ENCODE measurements at regions not wholly inside any gene's neighbourhood (a gene's known extent, or its start where the extent isn't known, plus 50 kb on each side); places are given as distances from the start of the nearest gene placed in this dataset.

GRCh38 chr5:120251898-120252297, 212.2 kb upstream of the PRR16 start:
- no peak for TF ChIP-seq ZFX (IDR thresholded peaks at IDR 0.05)
- TF ChIP-seq CTCF (conservative IDR thresholded peaks at IDR 0.05) = no peak
- no peak overlapping the region for H3K27ac ChIP-seq

GRCh38 chr5:120252839-120253238, 211.3 kb upstream of the PRR16 start:
- TF ChIP-seq ZFX (IDR thresholded peaks at IDR 0.05) (no peak), CTCF (conservative IDR thresholded peaks at IDR 0.05) (no peak)
- H3K27ac ChIP-seq = no peak overlapping the region

- TF ChIP-seq ZFX (IDR thresholded peaks at IDR 0.05) = no peak
- TF ChIP-seq CTCF (conservative IDR thresholded peaks at IDR 0.05) = no peak
- no peak overlapping the region for H3K27ac ChIP-seq
These were observed 209.7 kb upstream of the PRR16 start for GRCh38 chr5:120254385-120254784.

- no peak overlapping the region for H3K27ac ChIP-seq
- TF ChIP-seq ZFX (IDR thresholded peaks at IDR 0.05) (no peak), CTCF (conservative IDR thresholded peaks at IDR 0.05) (no peak)
These were observed 208.9 kb upstream of the PRR16 start for GRCh38 chr5:120255214-120255613.

- no peak overlapping the region for H3K27ac ChIP-seq
- TF ChIP-seq ZFX (IDR thresholded peaks at IDR 0.05) = no peak
- no peak for TF ChIP-seq CTCF (conservative IDR thresholded peaks at IDR 0.05)
These were observed 207.7 kb upstream of the PRR16 start for GRCh38 chr5:120256376-120256775.

- TF ChIP-seq CTCF (conservative IDR thresholded peaks at IDR 0.05) (no peak), ZFX (IDR thresholded peaks at IDR 0.05) (no peak)
These were observed 206.6 kb upstream of the PRR16 start for GRCh38 chr5:120257358-120257971.

GRCh38 chr5:120258123-120258522, 206.0 kb upstream of the PRR16 start:
- no peak overlapping the region for H3K27ac ChIP-seq
- TF ChIP-seq ZFX (IDR thresholded peaks at IDR 0.05) (no peak), CTCF (conservative IDR thresholded peaks at IDR 0.05) (no peak)

More at GRCh38 chr5:120257358-120257971, 206.6 kb upstream of the PRR16 start:
- H3K27ac ChIP-seq = no peak overlapping the region

Data from C4-2B (cell line).